HG03520 (cell line): ENCODE measurements at regions not wholly inside any gene's neighbourhood (a gene's known extent, or its start where the extent isn't known, plus 50 kb on each side); places are given as distances from the start of the nearest gene placed in this dataset.

Experiments
- ATAC-seq: cut with Tn5 transposase; IDR thresholded peaks from one replicate; pipeline ENCODE4 v1.9.1; 2021; ENCODE audit warnings: mild to moderate bottlenecking, moderate library complexity; ENCODE audit not compliant: unreplicated experiment

DNA sequence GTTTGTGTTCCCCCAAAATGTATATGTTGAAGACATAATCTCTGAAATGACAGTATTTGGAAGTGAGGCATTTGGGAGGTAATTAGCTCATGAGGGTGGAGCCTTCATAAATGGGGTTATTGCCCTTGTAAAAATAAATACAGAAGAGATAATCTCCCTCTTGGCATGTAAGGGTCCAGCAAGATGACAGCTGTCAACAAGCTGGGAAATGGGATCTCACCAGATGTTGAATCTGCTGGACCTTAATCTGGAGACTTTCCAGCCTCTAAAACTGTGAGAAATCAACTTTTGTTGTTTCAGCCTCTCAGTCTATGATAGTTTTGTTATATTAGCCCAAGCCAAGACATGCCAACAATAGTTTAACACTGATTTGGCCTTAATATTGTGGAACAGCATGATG is 438.2 kb upstream of the PCDH7 start:
- no peak for ATAC-seq

DNA sequence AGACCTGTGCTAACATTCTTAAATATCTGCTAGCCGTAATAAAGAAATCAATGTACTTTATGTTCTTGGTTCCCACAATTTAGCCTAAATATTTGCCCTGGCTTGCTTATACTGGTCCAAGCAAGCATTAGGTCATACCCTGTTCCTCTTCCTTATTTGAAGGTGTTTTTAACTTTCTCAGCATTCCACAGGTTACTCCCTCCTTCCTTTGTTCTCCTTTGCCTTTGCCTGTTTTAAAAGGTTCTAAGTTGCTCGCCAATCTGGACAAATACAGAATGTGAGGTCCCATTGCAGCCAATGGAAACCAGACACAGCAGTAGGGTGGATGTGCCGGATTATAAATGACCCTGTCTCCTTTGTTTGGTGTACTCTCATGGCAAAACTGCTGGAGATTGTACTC is 436.8 kb upstream of the PCDH7 start:
- ATAC-seq, result no peak

DNA sequence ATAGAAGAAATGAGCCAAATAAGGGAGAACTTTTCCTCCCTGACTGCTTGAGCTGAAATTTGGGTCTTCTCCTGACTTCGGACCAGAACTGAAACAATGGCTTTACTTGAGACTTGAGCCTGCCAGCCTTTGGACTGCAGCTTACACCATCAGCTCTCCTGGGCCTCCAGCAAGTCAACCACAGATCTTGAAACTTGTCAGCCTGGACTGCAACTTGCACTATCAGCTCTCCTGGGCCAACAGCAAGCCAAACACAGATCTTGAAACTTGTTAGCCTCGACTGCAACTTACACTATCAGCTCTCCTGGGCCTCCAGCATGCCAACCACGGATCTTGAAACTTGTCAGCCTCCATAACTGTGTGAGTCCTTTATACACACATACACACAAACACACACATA is 425.9 kb upstream of the PCDH7 start:
- no peak for ATAC-seq

DNA sequence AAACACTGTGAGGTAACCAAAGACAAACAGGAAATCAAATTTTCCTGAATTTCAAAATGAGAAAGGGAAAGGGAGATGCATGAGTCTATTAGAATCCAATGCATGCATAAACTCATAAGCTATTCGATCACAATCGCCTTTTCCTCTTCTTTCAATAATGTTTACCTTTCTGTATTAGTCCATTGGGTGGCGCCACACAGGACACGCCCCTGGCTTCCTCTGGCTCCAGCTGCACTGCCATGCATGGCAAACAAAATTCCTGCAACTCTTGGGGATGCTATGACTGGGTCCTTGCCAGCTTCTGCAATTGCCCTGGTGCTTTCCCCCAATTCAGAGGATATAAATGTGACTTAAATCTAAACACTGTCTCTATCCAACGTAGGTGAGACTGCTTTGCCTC is 424.5 kb upstream of the PCDH7 start:
- no peak for ATAC-seq

DNA sequence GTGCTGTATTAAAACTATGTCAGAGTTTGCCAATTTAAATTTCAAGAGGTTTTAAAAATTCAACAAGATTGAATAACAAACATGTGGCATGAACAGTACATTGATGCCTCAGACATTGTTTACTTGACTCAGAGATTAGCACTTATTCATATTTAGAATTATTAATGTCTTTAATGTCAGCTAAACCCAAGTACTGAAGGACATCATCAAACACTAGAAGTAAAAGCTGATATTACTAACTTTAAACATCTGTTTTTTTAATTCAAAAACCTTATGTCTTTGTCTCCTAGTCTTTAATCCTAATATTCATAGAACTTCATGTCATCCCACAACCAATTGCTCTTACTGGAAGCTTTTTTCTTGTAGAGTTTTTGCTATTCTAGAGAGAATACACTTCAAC is 406.2 kb upstream of the PCDH7 start:
- no peak for ATAC-seq

DNA sequence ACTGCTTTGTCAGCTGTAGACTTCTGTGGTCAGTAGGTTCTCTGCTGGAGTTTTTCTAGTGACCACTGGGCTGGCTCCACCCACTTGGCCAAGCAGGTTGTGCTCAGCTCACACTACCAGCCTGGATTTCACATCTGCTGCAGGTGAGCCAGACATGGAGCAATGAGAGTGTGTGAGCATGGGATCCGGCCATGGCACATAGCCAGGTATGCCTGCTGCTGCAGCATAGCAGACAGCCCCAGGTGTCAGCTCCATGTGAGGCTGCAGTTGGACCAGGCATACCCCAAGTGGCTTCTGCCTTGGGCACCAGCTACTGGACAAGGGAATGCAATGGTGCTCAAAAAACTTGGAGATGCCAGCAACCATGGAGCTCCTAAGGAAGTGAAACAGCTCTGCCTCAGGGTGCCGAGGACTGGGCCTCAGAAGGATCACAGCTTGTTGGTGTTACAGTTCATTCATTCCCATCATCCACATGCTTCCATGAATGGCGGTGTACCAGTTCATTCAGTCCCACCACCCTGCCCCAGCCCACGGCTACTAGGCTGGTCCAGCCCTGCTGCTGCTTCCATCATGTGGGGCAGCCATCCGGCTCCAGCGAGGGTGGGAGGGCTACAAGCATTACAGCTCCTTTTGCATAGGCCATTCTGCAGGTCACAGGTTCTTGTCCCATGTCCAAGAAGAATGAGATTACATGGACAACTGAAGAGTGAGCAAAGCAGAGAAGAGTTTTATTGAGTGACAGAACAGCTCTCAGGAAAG is 389.1 kb upstream of the PCDH7 start:
- no peak for ATAC-seq

DNA sequence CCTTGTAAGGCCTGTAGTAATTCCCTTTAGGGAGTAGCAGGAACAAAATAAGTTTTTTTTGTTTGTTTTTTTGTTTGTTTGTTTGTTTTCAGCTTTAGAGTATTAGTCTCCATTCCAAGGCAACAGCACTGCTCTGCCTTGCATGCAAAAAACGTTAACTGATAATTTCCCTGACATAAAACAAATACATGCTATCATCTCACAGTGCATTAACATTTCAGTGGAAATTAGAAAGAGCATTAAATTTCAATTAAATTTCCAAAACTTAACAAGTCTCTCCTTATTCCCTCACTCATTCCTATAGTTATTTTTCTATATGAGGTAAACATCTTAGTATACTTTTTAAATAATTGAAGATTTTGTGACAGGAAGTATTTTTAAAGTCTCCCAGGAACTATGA is 378.4 kb upstream of the PCDH7 start:
- no peak for ATAC-seq

DNA sequence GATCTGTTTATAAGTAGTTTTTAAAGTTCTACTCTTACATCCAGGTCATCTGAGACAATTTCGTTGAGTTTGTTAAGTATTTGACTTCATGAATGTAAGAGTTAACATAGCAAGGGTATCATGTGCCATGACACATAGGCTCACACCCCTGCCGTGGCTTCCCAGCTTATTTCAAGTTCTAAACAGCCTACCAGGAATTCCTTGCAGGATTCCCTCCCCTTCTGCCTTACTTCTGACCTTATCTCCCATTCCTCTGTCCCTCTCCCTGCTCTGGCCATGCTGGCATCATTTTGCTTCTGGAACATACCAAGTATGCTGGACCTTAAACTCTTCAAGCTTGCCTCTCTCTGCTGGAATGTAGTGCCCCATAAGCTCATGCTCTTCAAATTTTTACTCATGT is 369.9 kb upstream of the PCDH7 start:
- ATAC-seq, result no peak

DNA sequence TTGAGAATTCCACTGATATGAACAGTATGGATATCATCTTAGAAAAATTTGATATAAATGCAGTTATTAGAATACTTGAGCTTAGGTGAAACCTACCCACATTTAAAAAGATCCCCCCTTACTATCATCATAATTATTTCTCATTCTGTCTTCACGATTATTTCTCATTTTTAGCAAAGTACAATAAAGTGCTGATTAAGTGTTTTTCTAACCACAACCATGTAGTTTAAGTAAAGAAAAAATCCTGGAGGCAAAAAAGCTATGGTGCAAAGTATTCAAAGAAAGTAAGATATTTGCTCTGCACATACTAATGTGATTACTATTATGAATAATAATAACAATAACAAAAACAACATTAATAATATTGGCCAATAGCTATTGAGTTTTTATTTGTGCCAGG is 365.6 kb upstream of the PCDH7 start:
- no peak for ATAC-seq

DNA sequence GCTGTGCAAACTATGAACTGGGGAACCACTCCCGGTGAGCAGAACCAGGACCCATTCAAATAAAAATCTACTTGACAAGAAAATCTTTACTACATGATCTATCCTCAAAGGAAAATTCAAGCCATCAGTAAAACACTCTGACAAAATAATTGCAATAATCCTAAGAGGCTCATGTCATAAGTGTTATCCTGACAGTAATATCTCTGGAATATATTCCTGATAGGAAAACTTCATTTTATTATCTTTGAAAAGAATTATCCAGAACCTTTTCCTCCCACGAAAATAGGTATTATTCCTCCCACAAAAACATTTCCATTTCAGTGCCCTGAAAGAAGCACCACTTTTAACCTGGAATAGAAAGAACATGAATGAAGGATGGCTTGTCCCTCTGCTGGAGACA is 357.7 kb upstream of the PCDH7 start:
- no peak for ATAC-seq

DNA sequence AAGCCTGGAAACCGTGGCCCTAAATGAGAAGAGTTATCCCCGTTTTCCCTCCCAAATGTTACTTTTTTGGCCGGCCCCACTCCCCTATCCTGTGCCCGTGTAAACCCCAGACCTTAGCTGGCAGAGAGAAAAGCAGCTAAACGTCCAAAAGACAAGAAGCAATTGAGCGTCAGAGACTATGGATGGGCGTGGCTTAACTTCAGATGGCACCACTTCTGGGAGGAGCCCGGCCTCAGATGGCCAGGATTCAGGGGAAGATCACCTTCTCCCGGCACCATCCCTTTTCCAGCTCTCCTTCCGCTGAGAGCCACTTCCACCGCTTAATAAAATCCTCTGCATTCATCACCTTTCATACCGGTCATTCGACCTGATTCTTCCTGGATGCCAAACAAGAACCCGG is 350.1 kb upstream of the PCDH7 start:
- no peak for ATAC-seq

DNA sequence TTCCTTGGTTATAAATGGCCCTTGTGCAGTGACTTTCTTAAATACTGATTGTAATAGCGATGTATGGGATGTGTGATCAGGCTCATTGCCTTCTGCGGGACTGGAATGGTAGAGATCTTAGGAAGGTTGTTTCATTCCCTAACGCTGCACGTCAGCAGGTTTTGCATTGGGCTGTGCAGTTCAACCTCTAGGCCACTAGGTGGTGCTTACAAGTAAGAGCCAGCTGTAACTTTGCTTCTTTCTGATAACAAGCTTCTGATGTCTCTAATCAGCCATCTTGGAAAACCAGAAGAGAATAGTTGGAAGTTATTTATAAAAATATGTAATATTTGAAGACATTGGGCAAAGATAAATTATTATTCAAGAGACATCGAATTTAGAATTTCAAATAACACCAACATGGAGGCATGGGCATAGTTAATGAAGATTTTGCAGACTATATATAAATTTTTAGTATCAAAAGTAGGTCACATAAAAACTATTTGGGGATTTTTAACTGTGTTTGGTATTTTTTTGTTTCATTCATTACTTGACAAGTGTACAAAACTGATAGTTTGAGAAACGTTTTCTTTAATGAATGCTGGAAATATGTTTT is 339.7 kb upstream of the PCDH7 start:
- peak; percentile 80 for ATAC-seq

DNA sequence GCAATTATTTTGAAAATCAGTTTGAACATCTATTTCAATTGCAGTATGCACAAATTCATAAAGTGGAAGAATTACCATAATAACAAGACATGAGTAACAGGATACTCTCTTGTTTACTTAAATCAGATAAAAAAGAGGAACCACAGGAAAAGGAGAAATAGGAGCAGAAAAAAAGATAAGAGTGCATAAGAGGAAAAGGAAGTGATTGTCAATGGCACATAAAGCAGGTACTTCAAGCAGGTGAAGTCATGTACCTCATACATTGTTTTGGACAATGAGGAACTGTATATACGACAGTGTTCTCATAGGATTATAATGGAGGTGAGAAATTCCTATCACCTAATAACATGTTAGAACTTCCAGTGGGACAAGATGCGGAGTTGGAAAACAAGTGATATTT is 334.5 kb upstream of the PCDH7 start:
- no peak for ATAC-seq

DNA sequence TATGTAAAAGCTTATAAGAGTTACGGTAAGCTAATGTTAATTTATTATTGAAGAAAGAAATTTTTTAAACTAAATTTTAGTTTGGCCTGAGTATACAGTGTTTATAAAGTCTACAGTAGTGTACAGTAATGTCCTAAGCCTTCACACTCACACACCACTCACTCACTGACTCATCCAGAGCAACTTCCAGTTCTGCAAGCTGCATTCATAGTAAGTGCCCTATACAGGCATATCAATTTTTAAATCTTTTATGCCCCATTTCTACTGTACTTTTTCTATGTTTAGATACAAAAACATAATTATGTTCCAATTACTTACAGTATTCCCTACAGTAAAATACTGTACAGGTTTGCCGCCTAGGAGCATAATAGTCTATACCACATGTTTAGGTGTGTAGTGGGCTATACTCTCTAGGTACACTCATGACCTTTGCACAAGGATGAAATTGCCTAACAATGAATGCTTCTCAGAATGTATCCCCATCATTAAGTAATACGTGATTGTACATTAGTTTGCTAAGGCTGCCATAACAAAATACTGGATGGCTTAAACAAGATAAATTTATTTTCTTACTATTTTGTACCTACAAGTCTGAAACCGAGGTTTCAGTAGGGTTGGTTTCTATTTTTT is 333.8 kb upstream of the PCDH7 start:
- no peak for ATAC-seq

DNA sequence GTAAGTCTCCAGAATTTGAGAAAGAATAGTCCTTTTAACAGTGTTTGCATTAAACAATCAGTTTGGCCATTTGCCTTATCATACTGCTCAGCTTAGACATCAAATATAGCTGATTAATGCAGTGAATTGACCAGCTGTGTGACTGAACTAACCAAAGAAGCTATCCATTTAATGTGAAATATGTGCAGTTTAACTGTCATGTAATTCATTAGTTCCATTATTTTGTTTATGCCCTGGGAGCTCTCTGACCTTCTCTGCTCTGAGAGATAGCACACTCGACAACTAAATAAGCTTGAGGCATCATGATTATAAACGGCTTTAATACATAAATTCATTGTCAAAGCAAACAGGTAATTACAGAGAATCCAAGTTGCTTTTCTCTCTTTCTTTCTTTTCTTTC is 324.3 kb upstream of the PCDH7 start:
- no peak for ATAC-seq

DNA sequence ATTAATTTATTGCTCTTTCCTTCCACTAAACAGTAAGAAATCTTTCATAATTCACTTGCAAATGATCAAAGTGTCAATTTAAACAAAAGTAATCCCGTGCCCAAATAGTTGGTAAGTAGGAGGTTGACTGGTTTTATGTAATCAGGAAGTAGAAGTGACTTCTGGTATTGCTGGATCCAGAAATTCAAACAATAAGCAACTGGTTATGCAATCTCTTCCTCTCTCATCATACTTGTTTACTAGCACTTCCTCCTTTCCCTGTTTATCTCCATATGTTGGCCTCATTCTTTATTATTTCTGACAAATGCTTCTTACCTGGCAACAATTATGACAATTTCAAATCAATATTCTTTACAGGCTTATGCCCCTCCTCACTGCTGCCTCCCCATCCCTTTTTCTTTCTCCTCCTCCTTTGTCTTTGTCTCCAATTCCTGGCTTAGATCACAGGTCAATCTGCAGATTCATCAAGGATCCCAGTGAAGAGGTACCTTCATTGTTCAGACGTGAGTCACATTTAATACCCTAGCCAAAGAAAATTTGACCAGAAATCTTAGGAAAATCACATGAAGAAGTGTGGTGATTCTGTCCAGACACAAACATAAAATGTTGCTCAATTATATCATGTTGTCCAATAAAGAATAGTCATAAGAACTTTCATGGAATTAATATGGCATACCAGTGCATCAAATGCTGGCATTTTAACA is 323.2 kb upstream of the PCDH7 start:
- ATAC-seq, result no peak

DNA sequence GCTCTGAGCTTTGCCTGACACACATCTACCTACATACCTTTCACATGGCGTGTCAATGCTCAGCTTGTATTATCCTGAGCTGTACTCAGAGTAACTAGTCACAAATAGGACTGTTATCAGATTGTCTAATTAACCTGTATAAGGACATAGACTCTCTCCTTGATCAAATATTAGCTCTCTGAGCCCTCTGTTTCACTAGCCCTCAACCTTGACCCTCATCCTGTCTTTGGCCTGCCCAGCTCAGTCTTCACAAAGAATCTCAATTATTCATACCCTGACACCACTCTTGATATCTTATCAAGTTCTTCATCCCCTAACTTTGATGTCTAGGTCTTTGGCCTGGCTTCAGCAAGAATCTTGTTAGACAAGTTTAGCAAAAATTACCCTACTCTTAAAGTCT is 320.7 kb upstream of the PCDH7 start:
- no peak for ATAC-seq

DNA sequence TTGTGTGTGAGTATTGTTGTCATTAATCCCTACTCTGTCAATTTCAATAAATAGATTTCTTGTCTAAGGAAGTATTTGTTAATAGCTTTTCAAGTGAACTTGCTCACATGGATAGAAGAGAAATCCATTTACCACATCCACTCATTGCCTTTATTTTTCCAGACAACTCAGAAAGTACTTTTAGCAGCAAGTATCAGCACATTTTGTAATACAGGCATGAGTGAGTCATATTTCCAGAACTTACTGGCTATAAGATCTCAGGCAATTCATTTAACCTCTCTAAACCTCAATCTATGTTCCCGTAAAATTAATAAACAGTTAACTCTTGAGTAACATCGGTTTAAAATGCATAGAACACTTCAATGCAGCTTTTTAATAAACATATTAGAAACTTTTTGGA is 317.9 kb upstream of the PCDH7 start:
- ATAC-seq, result no peak

DNA sequence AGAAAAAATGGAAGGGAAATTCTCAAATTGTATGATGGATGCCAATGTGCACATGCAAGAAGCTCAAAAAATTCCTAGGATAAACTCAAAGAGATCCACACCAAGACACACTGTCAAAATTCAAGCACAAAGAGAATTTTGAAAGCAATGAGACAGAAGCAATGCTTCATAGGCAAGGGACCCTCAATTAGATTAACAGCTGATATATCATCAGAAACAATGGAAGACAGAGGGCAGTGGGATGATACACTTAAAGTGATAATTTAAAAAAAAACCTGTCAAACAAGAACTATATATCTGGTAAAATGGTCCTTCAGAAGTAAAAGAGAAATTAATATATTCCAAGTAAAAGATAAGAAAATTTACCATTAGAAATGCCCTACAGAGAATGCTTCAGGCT is 306.3 kb upstream of the PCDH7 start:
- ATAC-seq, result no peak

DNA sequence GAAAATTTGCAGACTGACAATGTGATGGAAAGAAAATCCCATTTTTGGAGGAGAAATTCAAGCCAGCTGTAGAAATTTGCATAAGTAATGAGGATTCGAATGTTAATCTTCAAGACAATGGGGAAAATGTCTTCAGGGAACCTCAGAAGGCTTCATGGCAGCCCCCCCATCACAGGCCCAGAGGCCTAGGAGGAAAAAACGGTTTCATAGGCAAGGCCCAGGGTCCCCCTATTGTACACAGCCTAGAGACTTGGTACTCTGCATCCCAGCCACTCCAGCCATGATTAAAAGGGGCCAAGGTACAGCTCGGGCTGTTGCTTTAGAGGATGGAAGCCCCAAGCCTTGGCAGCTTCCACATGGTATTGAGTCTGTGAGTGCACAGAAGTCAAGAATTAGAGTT is 303.6 kb upstream of the PCDH7 start:
- no peak for ATAC-seq

DNA sequence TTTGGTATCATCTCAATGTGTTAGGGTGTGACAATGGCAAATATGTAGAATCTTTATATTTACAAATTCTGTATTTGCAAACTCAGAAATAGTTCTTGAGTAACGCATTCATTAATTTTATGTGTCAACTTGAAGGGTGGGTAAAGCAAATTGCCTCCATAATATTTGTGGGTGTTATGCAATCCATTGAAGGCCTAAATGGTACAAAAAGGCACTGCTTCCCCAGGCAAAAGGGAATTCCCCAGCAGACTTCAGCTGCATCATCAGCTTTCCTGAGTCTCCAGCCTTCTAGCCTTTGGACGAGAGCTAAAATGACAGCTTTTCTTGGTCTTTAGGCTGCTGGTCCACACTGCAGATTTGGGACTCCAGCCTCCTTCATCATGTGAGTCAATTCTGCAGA is 292.2 kb upstream of the PCDH7 start:
- no peak for ATAC-seq
